SU-DHL-6 (cell line): ENCODE measurements at regions not wholly inside any gene's neighbourhood (a gene's known extent, or its start where the extent isn't known, plus 50 kb on each side); places are given as distances from the start of the nearest gene placed in this dataset.

Experiments
- CTCF ChIP-seq: fragments of 200-600 bp; sonication (generic); IDR thresholded peaks from one replicate; pipeline ENCODE4 v1.5.1; 2017; ENCODE audit warnings: antibody characterized with exemption, mild to moderate bottlenecking, low read length, moderate library complexity; ENCODE audit not compliant: insufficient read depth, poor library complexity, severe bottlenecking
- EZH2phosphoT487 ChIP-seq: fragments of 200-600 bp; sonication (generic), shearing (Covaris generic); conservative IDR thresholded peaks from 2 replicates; pipeline ENCODE4 v1.6.1; 2018; ENCODE audit warnings: mild to moderate bottlenecking, antibody characterized with exemption, low read length, moderate library complexity, mixed read lengths

GRCh38 chr5:38697013-38697412 lies 140.6 kb upstream of the LIFR start:
- no peak for TF ChIP-seq CTCF
- no peak for TF ChIP-seq EZH2phosphoT487
